BJ (cell line): ENCODE measurements at regions not wholly inside any gene's neighbourhood (a gene's known extent, or its start where the extent isn't known, plus 50 kb on each side); places are given as distances from the start of the nearest gene placed in this dataset.
"Not testable (repeated sequence)": the region's sequence is repeated elsewhere in the genome, so short reads cannot be mapped to it uniquely, and the experiment has no call there.

Experiments
- CTCF ChIA-PET: fragments of 350-600 bp; formaldehyde crosslinking; extraction: SDS; loops from one replicate; lab custom pipeline; 2021; ENCODE audit warnings: antibody characterized with exemption, inconsistent platforms; lab: Yijun Ruan, JAX
- POLR2A ChIA-PET: fragments of 300-600 bp; sonication (Branson Sonifier 250); formaldehyde crosslinking; extraction: SDS; loops from one replicate; lab custom pipeline; 2021; ENCODE audit warnings: antibody characterized with exemption; lab: Charles Lee
- DNase-seq: peaks from one replicate; pipeline ENCODE4 v3.0.0-alpha.2; 2011; ENCODE audit warnings: low read depth
- H3K27me3 ChIP-seq: 2 replicates; pipeline ENCODE4 v1.6.0; 2011; ENCODE audit warnings: low read length; ENCODE audit not compliant: control insufficient read depth, insufficient read depth
- H3K36me3 ChIP-seq: 2 replicates; pipeline ENCODE4 v1.5.1; 2011; ENCODE audit warnings: low read length; ENCODE audit not compliant: control insufficient read depth, insufficient read depth
- H3K4me3 ChIP-seq: 2 replicates; pipeline ENCODE4 v1.5.1; 2011; ENCODE audit warnings: low read depth, mild to moderate bottlenecking, control low read depth, low read length
- TF ChIP-seq, protein P1 (sequence below): IDR thresholded peaks from 2 replicates; pipeline ENCODE4 v1.5.1; 2011; ENCODE audit warnings: low read depth, mild to moderate bottlenecking, control low read depth, inconsistent platforms, low read length, moderate library complexity; ENCODE audit not compliant: insufficient read depth

- Histone ChIP-seq H3K36me3 (no peaks in the 10 kb centered on the region), H3K4me3 (no peak overlapping the region), H3K27me3 (no peaks in the 10 kb centered on the region)
- POLR2A ChIA-PET: no interaction called here
- CTCF ChIA-PET: no interaction called here
- no peak for DNase-seq
- TF ChIP-seq, protein P1, sequence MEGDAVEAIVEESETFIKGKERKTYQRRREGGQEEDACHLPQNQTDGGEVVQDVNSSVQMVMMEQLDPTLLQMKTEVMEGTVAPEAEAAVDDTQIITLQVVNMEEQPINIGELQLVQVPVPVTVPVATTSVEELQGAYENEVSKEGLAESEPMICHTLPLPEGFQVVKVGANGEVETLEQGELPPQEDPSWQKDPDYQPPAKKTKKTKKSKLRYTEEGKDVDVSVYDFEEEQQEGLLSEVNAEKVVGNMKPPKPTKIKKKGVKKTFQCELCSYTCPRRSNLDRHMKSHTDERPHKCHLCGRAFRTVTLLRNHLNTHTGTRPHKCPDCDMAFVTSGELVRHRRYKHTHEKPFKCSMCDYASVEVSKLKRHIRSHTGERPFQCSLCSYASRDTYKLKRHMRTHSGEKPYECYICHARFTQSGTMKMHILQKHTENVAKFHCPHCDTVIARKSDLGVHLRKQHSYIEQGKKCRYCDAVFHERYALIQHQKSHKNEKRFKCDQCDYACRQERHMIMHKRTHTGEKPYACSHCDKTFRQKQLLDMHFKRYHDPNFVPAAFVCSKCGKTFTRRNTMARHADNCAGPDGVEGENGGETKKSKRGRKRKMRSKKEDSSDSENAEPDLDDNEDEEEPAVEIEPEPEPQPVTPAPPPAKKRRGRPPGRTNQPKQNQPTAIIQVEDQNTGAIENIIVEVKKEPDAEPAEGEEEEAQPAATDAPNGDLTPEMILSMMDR: no peak
Observed at GRCh38 chr7:51545131-51545530, 228.5 kb upstream of the COBL start.

DNA sequence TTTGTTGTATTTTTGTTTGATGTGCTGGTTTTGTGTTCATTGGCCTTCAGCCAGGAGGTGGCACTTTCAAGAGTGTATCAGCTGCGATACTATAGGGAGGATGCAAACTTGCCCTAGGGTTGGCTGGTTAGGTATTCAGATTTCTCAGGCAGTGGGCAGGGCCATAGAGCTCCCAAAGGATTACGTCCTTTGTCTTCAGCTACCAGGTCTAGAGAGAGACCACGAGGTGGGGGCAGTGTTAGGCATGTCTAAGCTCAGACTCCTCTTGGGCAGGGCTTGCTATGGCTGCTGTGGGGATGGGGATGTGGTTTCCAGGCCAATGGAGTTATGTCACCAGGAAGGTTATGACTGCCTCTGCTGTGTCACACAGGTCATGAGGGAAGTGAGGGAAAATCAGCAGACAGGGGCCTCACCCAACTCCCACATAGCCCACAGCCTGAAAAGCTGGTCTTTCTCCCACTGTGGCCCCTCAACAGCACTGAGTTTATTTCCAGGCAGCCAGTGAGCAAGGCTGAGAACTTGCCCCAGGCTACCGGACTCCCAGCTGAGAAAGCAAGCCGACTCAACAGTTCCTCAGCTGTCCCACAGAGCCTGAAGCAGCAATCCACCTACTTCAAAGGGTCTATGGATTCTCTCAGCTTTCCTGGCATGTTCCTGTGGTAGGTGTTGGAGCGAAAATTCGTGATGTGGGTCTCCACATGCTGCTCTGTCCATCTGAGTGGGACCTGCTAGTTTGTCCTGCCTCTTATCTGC, 227.4 kb upstream of the COBL start:
- no peaks in the 10 kb centered on the region for H3K27me3 ChIP-seq
- H3K36me3 ChIP-seq: no peaks in the 10 kb centered on the region
- CTCF ChIA-PET: no interaction called here
- H3K4me3 ChIP-seq: no peak overlapping the region
- no peak for DNase-seq
- POLR2A ChIA-PET: no interaction called here
- TF ChIP-seq, protein P1: no peak

DNA sequence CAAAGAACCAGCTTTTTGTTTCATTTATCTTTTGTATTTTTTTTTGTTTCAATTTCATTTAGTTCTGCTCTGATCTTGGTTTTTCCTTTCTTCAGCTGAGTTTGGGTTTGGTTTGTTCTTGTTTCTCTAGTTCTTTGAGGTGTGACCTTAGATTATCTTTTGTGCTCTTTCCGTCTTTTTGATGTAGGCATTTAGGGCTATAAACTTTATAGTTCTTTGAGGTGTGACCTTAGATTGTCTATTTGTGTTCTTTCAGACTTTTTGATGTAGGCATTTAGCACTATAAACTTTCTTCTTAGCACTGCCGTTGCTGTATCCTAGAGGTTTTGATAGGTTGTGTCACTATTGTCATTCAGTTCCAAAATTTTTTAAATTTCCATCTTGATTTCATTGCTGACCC, 224.3 kb upstream of the COBL start:
- CTCF ChIA-PET, POLR2A ChIA-PET, H3K27me3 ChIP-seq, H3K36me3 ChIP-seq, H3K4me3 ChIP-seq, DNase-seq: not testable (repeated sequence)

GRCh38 chr7:51539840-51540239, 223.2 kb upstream of the COBL start:
- Histone ChIP-seq H3K27me3 (no peaks in the 10 kb centered on the region), H3K4me3 (no peak overlapping the region), H3K36me3 (no peaks in the 10 kb centered on the region)
- TF ChIP-seq, protein P1: no peak
- ChIA-PET POLR2A (no interaction called here), CTCF (no interaction called here)
- DNase-seq: no peak

DNA sequence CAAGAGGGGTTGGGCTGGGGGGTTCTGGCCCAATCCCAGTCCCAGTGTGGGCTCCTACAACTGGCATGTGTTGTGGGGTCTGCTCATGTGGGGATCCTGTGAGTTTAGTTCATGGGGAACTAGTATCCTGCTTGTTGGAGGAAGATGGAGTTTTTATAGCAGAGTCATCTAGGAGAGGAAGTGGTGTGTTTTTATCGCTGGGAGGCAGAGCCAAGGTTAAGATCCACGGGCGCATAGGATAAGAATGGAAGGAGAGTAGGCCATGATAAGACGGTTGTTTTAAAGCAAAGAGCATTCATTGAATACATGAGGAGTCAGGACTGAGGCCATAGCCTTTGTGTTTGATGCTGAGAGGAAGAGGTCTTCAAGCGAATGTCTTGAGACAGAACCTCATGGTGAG, 211.6 kb upstream of the COBL start:
- Histone ChIP-seq H3K27me3 (no peaks in the 10 kb centered on the region), H3K36me3 (no peaks in the 10 kb centered on the region), H3K4me3 (no peak overlapping the region)
- CTCF ChIA-PET: no interaction called here
- DNase-seq: no peak
- POLR2A ChIA-PET: no interaction called here
- TF ChIP-seq, protein P1: no peak
